PC-9 (cell line): ENCODE measurements at regions not wholly inside any gene's neighbourhood (a gene's known extent, or its start where the extent isn't known, plus 50 kb on each side); places are given as distances from the start of the nearest gene placed in this dataset.

ENCODE experiments used
- BruUV-seq: library from RNA; stranded (reverse); fragments of 400-500 nt; replicated peaks from 2 replicates; lab custom pipeline; 2021; lab: Mats Ljungman, UMichigan
- CTCF ChIA-PET: fragments of 300-600 bp; sonication (Branson Sonifier 250); formaldehyde crosslinking; loops from one replicate; lab custom pipeline; 2022; ENCODE audit warnings: antibody characterized with exemption; lab: Charles Lee
- POLR2A ChIA-PET: fragments of 300-600 bp; sonication (Branson Sonifier 250); formaldehyde crosslinking; loops from one replicate; lab custom pipeline; 2022; ENCODE audit warnings: antibody characterized with exemption; ENCODE audit not compliant: unreplicated experiment; lab: Charles Lee
- DNase-seq, 2 experiments: peaks; one replicate each; pipeline versions ENCODE4 v3.0.0 to v3.0.0-alpha.2; 2015 to 2022; ENCODE audit warnings: mixed read lengths in 1 of 2
- H2AFZ ChIP-seq: fragments of 200-600 bp; sonication (generic); 2 replicates; pipeline ENCODE4 v1.8.1; 2017; ENCODE audit warnings: antibody characterized with exemption
- H3F3A ChIP-seq: fragments of 200-600 bp; sonication (generic); 2 replicates; pipeline ENCODE4 v1.8.1; 2017; ENCODE audit warnings: antibody characterized with exemption, mild to moderate bottlenecking, low read depth; ENCODE audit not compliant: insufficient read depth
- H3K27ac ChIP-seq: fragments of 200-600 bp; sonication (generic); 2 replicates; pipeline ENCODE4 v1.6.1; 2016; ENCODE audit warnings: mixed run types
- H3K27me3 ChIP-seq: fragments of 200-600 bp; sonication (generic); 2 replicates; pipeline ENCODE4 v1.6.1; 2016; ENCODE audit warnings: low read depth, mixed run types; ENCODE audit not compliant: insufficient read depth
- H3K36me3 ChIP-seq: fragments of 200-600 bp; sonication (generic); 2 replicates; pipeline ENCODE4 v1.6.1; 2016; ENCODE audit warnings: low read depth, mixed run types
- H3K4me1 ChIP-seq: fragments of 200-600 bp; sonication (generic); replicated peaks from 2 replicates; pipeline ENCODE4 v1.6.1; 2016; ENCODE audit warnings: mixed run types; ENCODE audit not compliant: insufficient read depth
- H3K4me2 ChIP-seq: fragments of 200-600 bp; sonication (generic); 2 replicates; pipeline ENCODE4 v1.6.1; 2017; ENCODE audit warnings: mixed run types
- H3K4me3 ChIP-seq: fragments of 200-600 bp; sonication (generic); 2 replicates; pipeline ENCODE4 v1.6.1; 2016; ENCODE audit warnings: mixed run types
- H3K79me2 ChIP-seq: fragments of 200-600 bp; sonication (generic); 2 replicates; pipeline ENCODE4 v1.6.1; 2017; ENCODE audit warnings: low read depth, mixed run types
- H3K9me2 ChIP-seq: fragments of 200-600 bp; sonication (generic); 2 replicates; pipeline ENCODE4 v1.8.1; 2017; ENCODE audit warnings: mild to moderate bottlenecking; ENCODE audit not compliant: insufficient read depth
- H3K9me3 ChIP-seq: fragments of 200-600 bp; sonication (generic); 2 replicates; pipeline ENCODE4 v1.8.1; 2016; ENCODE audit warnings: low read depth; ENCODE audit not compliant: insufficient read depth
- H4K20me1 ChIP-seq: fragments of 200-600 bp; sonication (generic); 2 replicates; pipeline ENCODE4 v1.8.1; 2017; ENCODE audit not compliant: insufficient read depth
- EZH2 ChIP-seq: fragments of 200-600 bp; sonication (generic); IDR thresholded peaks from 2 replicates; pipeline ENCODE4 v1.8.0; 2017; ENCODE audit warnings: antibody characterized with exemption, low read depth
- intact Hi-C: fragments of 100-400 bp; cut with micrococcal nuclease; formaldehyde crosslinking; loops from one replicate; pipeline ENCODE4 v1.10.0; 2022; ENCODE audit not compliant: unreplicated experiment
- TF ChIP-seq, protein P1 (sequence below): fragments of 200-600 bp; sonication (generic); conservative IDR thresholded peaks from 2 replicates; pipeline ENCODE4 v1.6.1; 2017; ENCODE audit warnings: mixed run types, antibody characterized with exemption, mild to moderate bottlenecking, moderate library complexity

DNA sequence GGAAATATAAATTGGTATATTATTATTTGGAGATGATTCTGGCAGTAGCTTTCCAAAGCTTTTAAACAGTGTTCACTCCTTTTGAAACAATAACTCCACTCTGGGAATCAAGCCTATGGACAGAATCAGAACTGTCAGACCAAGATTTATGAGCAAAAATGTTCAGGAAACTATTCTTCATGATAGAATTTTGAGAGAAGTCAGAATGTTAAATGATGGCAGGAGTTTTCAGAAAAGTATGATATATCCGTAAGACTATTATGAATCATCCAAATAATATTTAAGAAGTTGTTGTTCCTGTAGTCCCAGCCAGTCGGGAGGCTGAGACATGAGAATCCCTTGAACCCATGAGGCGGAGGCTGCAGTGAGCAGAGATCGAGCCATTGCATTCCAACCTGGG, 50.5 kb upstream of the ADGRG2 start:
- no peak for DNase-seq
- ChIA-PET CTCF (no interaction called here), POLR2A (no interaction called here)
- H3K4me3 ChIP-seq: no peak overlapping the region
- H3K79me2 ChIP-seq: no peaks in the 10 kb centered on the region
- no peaks in the 10 kb centered on the region for H3K4me1 ChIP-seq
- H3K9me2 ChIP-seq: no peaks in the 10 kb centered on the region
- H3K27me3 ChIP-seq: peaks cover 7% of the 10 kb centered on the region; the same call in 1 of the 2 replicates
- no peak for TF ChIP-seq EZH2
- no peaks in the 10 kb centered on the region for H3K36me3 ChIP-seq
- no peak overlapping the region for H3K27ac ChIP-seq
- H3F3A ChIP-seq: no peaks in the 10 kb centered on the region
- no peaks in the 10 kb centered on the region for H3K9me3 ChIP-seq
- no peak overlapping the region for H2AFZ ChIP-seq
- no peak overlapping the region for H3K4me2 ChIP-seq
- no TSS peak for BruUV-seq
- intact Hi-C loops: no loop called here
- no peaks in the 10 kb centered on the region for H4K20me1 ChIP-seq

DNA sequence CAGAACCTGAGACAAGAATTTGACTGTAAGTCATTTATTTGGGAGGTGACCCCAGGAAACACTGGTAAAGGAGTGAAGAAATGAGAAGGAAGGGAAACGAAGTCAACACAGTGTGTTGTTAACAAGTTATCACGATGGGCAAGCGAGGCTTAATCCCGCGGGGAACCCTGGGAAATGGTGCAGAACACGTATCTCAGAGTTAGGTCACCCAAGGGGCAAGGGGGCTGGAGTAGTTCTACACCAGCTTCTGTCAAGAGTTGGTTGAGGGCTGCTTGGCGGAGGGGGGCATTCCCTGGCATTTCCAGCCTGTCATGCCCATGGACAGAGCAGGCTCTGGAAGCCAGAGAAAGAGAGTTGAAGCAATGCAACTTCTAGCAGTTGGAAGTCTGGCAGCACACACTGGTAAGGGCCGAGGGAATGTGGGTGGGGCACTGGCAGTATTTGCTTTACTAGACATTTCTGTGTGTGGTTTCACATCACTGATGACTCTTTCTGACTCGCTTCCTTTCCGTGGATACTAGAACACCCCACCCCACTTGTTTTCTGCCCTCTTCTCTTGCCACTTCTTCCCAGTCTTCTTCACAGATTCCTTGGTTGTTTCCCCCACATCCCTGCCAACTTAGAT, 52.2 kb upstream of the ADGRG2 start:
- TF ChIP-seq EZH2: no peak
- TF ChIP-seq, protein P1, sequence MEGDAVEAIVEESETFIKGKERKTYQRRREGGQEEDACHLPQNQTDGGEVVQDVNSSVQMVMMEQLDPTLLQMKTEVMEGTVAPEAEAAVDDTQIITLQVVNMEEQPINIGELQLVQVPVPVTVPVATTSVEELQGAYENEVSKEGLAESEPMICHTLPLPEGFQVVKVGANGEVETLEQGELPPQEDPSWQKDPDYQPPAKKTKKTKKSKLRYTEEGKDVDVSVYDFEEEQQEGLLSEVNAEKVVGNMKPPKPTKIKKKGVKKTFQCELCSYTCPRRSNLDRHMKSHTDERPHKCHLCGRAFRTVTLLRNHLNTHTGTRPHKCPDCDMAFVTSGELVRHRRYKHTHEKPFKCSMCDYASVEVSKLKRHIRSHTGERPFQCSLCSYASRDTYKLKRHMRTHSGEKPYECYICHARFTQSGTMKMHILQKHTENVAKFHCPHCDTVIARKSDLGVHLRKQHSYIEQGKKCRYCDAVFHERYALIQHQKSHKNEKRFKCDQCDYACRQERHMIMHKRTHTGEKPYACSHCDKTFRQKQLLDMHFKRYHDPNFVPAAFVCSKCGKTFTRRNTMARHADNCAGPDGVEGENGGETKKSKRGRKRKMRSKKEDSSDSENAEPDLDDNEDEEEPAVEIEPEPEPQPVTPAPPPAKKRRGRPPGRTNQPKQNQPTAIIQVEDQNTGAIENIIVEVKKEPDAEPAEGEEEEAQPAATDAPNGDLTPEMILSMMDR: no peak
- peak overlapping the region; percentile 38 for H3K4me2 ChIP-seq
- ChIA-PET CTCF (no interaction called here), POLR2A (no interaction called here)
- H2AFZ ChIP-seq: no peak overlapping the region
- H3F3A ChIP-seq: no peaks in the 10 kb centered on the region
- no peaks in the 10 kb centered on the region for H3K9me3 ChIP-seq
- H3K4me1 ChIP-seq: no peaks in the 10 kb centered on the region
- no peaks in the 10 kb centered on the region for H3K36me3 ChIP-seq
- intact Hi-C loops: no loop called here
- H3K79me2 ChIP-seq: no peaks in the 10 kb centered on the region
- H3K4me3 ChIP-seq: no peak overlapping the region
- DNase-seq: peak; percentile 1 to 48
- no TSS peak for BruUV-seq
- no peak overlapping the region for H3K27ac ChIP-seq
- H3K9me2 ChIP-seq: no peaks in the 10 kb centered on the region
- no peaks in the 10 kb centered on the region for H4K20me1 ChIP-seq
- no peaks in the 10 kb centered on the region for H3K27me3 ChIP-seq

DNA sequence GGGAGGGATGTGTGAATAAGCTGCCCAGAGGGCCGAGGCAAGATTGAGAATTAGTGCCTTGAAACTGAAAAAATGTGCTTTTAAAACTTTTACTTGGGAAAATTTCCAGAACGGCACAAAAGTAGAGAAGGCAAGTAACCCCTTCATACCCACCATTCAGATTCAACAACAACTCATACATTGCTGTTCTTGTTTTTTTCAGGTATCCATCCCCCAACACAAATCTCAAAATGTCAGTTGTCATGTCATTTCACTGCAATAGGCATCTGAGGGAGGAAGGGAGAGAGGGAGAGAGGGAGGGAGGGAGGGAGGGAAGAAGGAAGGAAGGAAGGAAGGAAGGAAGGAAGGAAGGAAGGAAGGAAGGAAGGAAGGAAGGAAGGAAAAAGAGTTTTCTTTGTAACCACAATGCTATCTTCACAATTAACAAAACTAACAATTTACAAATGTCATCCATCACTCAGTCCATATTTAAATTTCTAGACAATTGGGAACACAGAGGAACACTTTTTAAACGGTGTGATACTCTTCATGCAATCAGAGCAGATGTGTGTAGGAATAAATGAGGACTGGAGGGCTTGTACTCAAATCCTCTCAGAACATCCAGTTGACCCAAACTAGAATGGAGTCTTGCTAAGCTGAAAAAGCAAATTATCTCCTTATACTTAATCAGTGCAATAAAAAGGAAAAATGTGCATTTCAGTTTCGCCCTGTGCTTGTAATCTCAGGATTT, 54.8 kb upstream of the ADGRG2 start:
- Histone ChIP-seq H3K27ac (no peak overlapping the region), H3K79me2 (no peaks in the 10 kb centered on the region), H3K4me1 (no peaks in the 10 kb centered on the region), H3K36me3 (no peaks in the 10 kb centered on the region), H2AFZ (no peak overlapping the region), H3K9me2 (no peaks in the 10 kb centered on the region), H4K20me1 (no peaks in the 10 kb centered on the region), H3K4me3 (no peak overlapping the region), H3K4me2 (no peak overlapping the region), H3F3A (no peaks in the 10 kb centered on the region), H3K9me3 (no peaks in the 10 kb centered on the region), H3K27me3 (peaks cover 4% of the 10 kb centered on the region; the same call in 1 of the 2 replicates)
- no peak for DNase-seq
- ChIA-PET POLR2A (no interaction called here), CTCF (no interaction called here)
- TF ChIP-seq, protein P1: no peak
- TF ChIP-seq EZH2: no peak
- BruUV-seq: no TSS peak
- intact Hi-C loops: no loop called here
